Liver (tissue), 3 donors: ENCODE measurements at regions not wholly inside any gene's neighbourhood (a gene's known extent, or its start where the extent isn't known, plus 50 kb on each side); places are given as distances from the start of the nearest gene placed in this dataset.
"Not testable (repeated sequence)": the region's sequence is repeated elsewhere in the genome, so short reads cannot be mapped to it uniquely, and the experiment has no call there.

Source experiments
- CTCF ChIP-seq: fragments of 150-350 bp; IDR thresholded peaks from 2 replicates; pipeline ENCODE4 v1.5.1; 2017; ENCODE audit warnings: improper control_type of control experiment, low read depth, low read length; ENCODE audit not compliant: missing input control
- EGR1 ChIP-seq, 2 donors: IDR thresholded peaks; 2 replicates each; pipeline ENCODE4 v1.6.1; 2016 to 2018; ENCODE audit warnings: antibody characterized with exemption in 2 of 2, low read depth in 2 of 2
- HNF4A ChIP-seq, 2 donors: conservative IDR thresholded peaks; 2 replicates each; pipeline ENCODE4 v1.6.1; 2016; ENCODE audit warnings: antibody characterized with exemption in 2 of 2, mild to moderate bottlenecking in 2 of 2
- HNF4G ChIP-seq: IDR thresholded peaks from 2 replicates; pipeline ENCODE4 v1.6.1; 2016; ENCODE audit warnings: antibody characterized with exemption
- JUND ChIP-seq, 2 donors: IDR thresholded peaks; 2 replicates each; pipeline ENCODE4 v1.6.1; 2016; ENCODE audit warnings: antibody characterized with exemption in 2 of 2
- RAD21 ChIP-seq, 2 donors: IDR thresholded peaks; 2 replicates each; pipeline ENCODE4 v1.6.1; 2016; ENCODE audit warnings: antibody characterized with exemption in 2 of 2, mild to moderate bottlenecking in 2 of 2
- SP1 ChIP-seq: IDR thresholded peaks from 2 replicates; pipeline ENCODE4 v1.6.1; 2018; ENCODE audit warnings: antibody characterized with exemption, mild to moderate bottlenecking
- TAF1 ChIP-seq: conservative IDR thresholded peaks from 2 replicates; pipeline ENCODE4 v1.6.1; 2016; ENCODE audit warnings: antibody characterized with exemption, mild to moderate bottlenecking
- YY1 ChIP-seq: IDR thresholded peaks from 2 replicates; pipeline ENCODE4 v1.6.1; 2016; ENCODE audit warnings: antibody characterized with exemption, mild to moderate bottlenecking
- TF ChIP-seq, protein P1 (sequence below): IDR thresholded peaks from 2 replicates; pipeline ENCODE4 v1.6.1; 2016; ENCODE audit warnings: antibody characterized with exemption, mild to moderate bottlenecking
- TF ChIP-seq, protein P2 (sequence below): IDR thresholded peaks from 2 replicates; pipeline ENCODE4 v1.6.1; 2016; ENCODE audit warnings: antibody characterized with exemption
- TF ChIP-seq, protein P3 (sequence below): IDR thresholded peaks from 2 replicates; pipeline ENCODE4 v1.6.1; 2016; ENCODE audit warnings: antibody characterized with exemption
- donor health status: healthy.
- donor health status: healthy.

- TF ChIP-seq, protein P1, sequence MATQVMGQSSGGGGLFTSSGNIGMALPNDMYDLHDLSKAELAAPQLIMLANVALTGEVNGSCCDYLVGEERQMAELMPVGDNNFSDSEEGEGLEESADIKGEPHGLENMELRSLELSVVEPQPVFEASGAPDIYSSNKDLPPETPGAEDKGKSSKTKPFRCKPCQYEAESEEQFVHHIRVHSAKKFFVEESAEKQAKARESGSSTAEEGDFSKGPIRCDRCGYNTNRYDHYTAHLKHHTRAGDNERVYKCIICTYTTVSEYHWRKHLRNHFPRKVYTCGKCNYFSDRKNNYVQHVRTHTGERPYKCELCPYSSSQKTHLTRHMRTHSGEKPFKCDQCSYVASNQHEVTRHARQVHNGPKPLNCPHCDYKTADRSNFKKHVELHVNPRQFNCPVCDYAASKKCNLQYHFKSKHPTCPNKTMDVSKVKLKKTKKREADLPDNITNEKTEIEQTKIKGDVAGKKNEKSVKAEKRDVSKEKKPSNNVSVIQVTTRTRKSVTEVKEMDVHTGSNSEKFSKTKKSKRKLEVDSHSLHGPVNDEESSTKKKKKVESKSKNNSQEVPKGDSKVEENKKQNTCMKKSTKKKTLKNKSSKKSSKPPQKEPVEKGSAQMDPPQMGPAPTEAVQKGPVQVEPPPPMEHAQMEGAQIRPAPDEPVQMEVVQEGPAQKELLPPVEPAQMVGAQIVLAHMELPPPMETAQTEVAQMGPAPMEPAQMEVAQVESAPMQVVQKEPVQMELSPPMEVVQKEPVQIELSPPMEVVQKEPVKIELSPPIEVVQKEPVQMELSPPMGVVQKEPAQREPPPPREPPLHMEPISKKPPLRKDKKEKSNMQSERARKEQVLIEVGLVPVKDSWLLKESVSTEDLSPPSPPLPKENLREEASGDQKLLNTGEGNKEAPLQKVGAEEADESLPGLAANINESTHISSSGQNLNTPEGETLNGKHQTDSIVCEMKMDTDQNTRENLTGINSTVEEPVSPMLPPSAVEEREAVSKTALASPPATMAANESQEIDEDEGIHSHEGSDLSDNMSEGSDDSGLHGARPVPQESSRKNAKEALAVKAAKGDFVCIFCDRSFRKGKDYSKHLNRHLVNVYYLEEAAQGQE, result not testable (repeated sequence)
- TF ChIP-seq, protein P2, sequence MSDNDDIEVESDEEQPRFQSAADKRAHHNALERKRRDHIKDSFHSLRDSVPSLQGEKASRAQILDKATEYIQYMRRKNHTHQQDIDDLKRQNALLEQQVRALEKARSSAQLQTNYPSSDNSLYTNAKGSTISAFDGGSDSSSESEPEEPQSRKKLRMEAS, result not testable (repeated sequence)
- TF ChIP-seq CTCF; RAD21 (IDR thresholded peaks at IDR 0.05); EGR1 (IDR thresholded peaks at IDR 0.05; ENCODE audit: low read depth in 2 of 2); YY1; JUND (IDR thresholded peaks at IDR 0.05); HNF4G; TAF1; SP1; HNF4A (conservative IDR thresholded peaks at IDR 0.05): not testable (repeated sequence)
- TF ChIP-seq, protein P3, sequence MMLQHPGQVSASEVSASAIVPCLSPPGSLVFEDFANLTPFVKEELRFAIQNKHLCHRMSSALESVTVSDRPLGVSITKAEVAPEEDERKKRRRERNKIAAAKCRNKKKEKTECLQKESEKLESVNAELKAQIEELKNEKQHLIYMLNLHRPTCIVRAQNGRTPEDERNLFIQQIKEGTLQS, result not testable (repeated sequence)
These were observed 89.3 kb downstream of the CDRT15L2 start for GRCh38 chr17:20668868-20669267.
